ENCODE measurements at regions not wholly inside any gene's neighbourhood (a gene's known extent, or its start where the extent isn't known, plus 50 kb on each side); places are given as distances from the start of the nearest gene placed in this dataset.

DNA sequence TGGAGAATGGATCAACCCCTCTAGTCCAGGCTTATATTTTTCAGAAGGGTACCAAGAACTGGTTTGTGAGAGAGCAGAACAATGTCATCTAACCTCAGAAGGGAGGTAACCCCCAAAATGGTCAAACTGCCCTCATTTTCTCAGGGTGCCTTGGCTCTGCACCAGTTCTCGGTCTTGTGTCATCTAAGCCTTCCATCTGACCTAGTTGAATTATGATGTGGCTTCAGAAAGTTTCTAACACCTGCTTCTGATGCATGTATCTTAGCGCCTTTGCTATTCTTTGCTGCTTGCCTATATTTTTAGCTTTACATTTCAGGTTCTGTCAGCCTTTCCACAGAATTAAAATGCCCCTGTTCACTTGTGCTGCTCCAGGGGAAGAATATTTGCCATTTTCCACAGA is 91.7 kb upstream of the E2F8 start:
- POLR2A ChIA-PET = no interaction called here
- Histone ChIP-seq H3K4me2 (ENCODE audit: control insufficient read depth, insufficient read depth) (peak overlapping the region; percentile 67), H3K4me3 (no peak overlapping the region), H3K9me3 (replicated peaks; ENCODE audit: control insufficient read depth, insufficient read depth, low read length) (no peaks in the 10 kb centered on the region), H3K79me2 (ENCODE audit: control insufficient read depth, insufficient read depth, low read length) (no peaks in the 10 kb centered on the region), H4K20me1 (ENCODE audit: control insufficient read depth, insufficient read depth) (no peaks in the 10 kb centered on the region), H3K27me3 (replicated peaks in 1 of 2; ENCODE audit: control insufficient read depth in 2 of 2, insufficient read depth in 2 of 2, low read length in 1 of 2) (no peaks in the 10 kb centered on the region), H2AFZ (ENCODE audit: control insufficient read depth, low read depth, low read length) (no peak overlapping the region), H3K27ac (ENCODE audit: control insufficient read depth, insufficient read depth) (no peak overlapping the region; the same call in 1 of the 2 replicates), H3K36me3 (ENCODE audit: control insufficient read depth in 2 of 2, insufficient read depth in 2 of 2, low read length in 1 of 2) (no peaks in the 10 kb centered on the region), H3K4me1 (ENCODE audit: control insufficient read depth, insufficient read depth, low read length) (peaks cover 28% of the 10 kb centered on the region), H3K9ac (ENCODE audit: control insufficient read depth, insufficient read depth, low read length) (no peak overlapping the region)
- RAD21 ChIA-PET (ENCODE audit: unreplicated experiment) = interaction anchor here (1.0 to 1.7 kb wide), 3 partner anchors 11 to 262 kb away, joined by 3 read pairs; no protein-coding TSS in a partner anchor
- DNase-seq (ENCODE audit: low read depth, low spot score) = peak; percentile 75
- no TSS peak for BruUV-seq (replicated peaks)
- peak; percentile 88 for ATAC-seq
- SMC1A ChIA-PET (ENCODE audit: uncharacterized antibody, unreplicated experiment) = no interaction called here
- intact Hi-C loops (cut with micrococcal nuclease; ENCODE audit: unreplicated experiment) = loop anchor here (5.0 kb wide), 1 partner anchor 100 kb away; no protein-coding TSS in a partner anchor
- in situ Hi-C loops (cut with MboI) = no loop called here
- CTCF ChIA-PET = no interaction called here
- WGBS (ENCODE audit: insufficient coverage, insufficient replicate concordance, low lambda C conversion rate, missing lambda C conversion rate) = 4% methylated on average over 2 of the region's 2 CpGs
- FAIRE-seq = peak; percentile 89
- TF ChIP-seq TCF12 (IDR thresholded peaks at IDR 0.05; ENCODE audit: low read depth, low read length) (peak; percentile 76), LARP7 (IDR thresholded peaks at IDR 0.05) (no peak), BCL11A (IDR thresholded peaks at IDR 0.05; ENCODE audit: low read depth, low read length) (peak; percentile 55; the same call in 1 of the 2 replicates), EED (IDR thresholded peaks at IDR 0.05; ENCODE audit: low read depth) (peak; percentile 73), CEBPB (IDR thresholded peaks at IDR 0.05; ENCODE audit: borderline replicate concordance in 1 of 2, low read depth in 2 of 2, low read length in 2 of 2) (no peak), SMARCA5 (IDR thresholded peaks at IDR 0.05) (no peak), CREB1 (IDR thresholded peaks at IDR 0.05; ENCODE audit: low read depth) (peak; percentile 59; the same call in 1 of the 2 replicates), RUNX3 (IDR thresholded peaks at IDR 0.05; ENCODE audit: low read length) (peak; percentile 85), NRF1 (conservative IDR thresholded peaks at IDR 0.05; ENCODE audit: low read depth, low read length) (no peak), JUNB (IDR thresholded peaks at IDR 0.05) (peak; percentile 60; the same call in 1 of the 2 replicates), PML (IDR thresholded peaks at IDR 0.05; ENCODE audit: low read length) (peak; percentile 44; the same call in 1 of the 2 replicates), EP300 (IDR thresholded peaks at IDR 0.05; ENCODE audit: borderline replicate concordance in 1 of 2, control insufficient read depth in 1 of 2, low read depth in 2 of 2, low read length in 2 of 2) (peak in 1 of 2 experiments; percentile 19; a peak in 1 of 4 replicates), HDGF (IDR thresholded peaks at IDR 0.05) (no peak)
- TF ChIP-seq, protein P1, sequence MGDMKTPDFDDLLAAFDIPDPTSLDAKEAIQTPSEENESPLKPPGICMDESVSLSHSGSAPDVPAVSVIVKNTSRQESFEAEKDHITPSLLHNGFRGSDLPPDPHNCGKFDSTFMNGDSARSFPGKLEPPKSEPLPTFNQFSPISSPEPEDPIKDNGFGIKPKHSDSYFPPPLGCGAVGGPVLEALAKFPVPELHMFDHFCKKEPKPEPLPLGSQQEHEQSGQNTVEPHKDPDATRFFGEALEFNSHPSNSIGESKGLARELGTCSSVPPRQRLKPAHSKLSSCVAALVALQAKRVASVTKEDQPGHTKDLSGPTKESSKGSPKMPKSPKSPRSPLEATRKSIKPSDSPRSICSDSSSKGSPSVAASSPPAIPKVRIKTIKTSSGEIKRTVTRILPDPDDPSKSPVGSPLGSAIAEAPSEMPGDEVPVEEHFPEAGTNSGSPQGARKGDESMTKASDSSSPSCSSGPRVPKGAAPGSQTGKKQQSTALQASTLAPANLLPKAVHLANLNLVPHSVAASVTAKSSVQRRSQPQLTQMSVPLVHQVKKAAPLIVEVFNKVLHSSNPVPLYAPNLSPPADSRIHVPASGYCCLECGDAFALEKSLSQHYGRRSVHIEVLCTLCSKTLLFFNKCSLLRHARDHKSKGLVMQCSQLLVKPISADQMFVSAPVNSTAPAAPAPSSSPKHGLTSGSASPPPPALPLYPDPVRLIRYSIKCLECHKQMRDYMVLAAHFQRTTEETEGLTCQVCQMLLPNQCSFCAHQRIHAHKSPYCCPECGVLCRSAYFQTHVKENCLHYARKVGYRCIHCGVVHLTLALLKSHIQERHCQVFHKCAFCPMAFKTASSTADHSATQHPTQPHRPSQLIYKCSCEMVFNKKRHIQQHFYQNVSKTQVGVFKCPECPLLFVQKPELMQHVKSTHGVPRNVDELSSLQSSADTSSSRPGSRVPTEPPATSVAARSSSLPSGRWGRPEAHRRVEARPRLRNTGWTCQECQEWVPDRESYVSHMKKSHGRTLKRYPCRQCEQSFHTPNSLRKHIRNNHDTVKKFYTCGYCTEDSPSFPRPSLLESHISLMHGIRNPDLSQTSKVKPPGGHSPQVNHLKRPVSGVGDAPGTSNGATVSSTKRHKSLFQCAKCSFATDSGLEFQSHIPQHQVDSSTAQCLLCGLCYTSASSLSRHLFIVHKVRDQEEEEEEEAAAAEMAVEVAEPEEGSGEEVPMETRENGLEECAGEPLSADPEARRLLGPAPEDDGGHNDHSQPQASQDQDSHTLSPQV (IDR thresholded peaks at IDR 0.05) = no peak
- TF ChIP-seq, protein P2, sequence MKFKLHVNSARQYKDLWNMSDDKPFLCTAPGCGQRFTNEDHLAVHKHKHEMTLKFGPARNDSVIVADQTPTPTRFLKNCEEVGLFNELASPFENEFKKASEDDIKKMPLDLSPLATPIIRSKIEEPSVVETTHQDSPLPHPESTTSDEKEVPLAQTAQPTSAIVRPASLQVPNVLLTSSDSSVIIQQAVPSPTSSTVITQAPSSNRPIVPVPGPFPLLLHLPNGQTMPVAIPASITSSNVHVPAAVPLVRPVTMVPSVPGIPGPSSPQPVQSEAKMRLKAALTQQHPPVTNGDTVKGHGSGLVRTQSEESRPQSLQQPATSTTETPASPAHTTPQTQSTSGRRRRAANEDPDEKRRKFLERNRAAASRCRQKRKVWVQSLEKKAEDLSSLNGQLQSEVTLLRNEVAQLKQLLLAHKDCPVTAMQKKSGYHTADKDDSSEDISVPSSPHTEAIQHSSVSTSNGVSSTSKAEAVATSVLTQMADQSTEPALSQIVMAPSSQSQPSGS (IDR thresholded peaks at IDR 0.05; ENCODE audit: low read length) = peak; percentile 80
- TF ChIP-seq, protein P3, sequence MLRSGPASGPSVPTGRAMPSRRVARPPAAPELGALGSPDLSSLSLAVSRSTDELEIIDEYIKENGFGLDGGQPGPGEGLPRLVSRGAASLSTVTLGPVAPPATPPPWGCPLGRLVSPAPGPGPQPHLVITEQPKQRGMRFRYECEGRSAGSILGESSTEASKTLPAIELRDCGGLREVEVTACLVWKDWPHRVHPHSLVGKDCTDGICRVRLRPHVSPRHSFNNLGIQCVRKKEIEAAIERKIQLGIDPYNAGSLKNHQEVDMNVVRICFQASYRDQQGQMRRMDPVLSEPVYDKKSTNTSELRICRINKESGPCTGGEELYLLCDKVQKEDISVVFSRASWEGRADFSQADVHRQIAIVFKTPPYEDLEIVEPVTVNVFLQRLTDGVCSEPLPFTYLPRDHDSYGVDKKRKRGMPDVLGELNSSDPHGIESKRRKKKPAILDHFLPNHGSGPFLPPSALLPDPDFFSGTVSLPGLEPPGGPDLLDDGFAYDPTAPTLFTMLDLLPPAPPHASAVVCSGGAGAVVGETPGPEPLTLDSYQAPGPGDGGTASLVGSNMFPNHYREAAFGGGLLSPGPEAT (IDR thresholded peaks at IDR 0.05; ENCODE audit: low read depth) = peak; percentile 32; the same call in 1 of the 2 replicates
- TF ChIP-seq, protein P4, sequence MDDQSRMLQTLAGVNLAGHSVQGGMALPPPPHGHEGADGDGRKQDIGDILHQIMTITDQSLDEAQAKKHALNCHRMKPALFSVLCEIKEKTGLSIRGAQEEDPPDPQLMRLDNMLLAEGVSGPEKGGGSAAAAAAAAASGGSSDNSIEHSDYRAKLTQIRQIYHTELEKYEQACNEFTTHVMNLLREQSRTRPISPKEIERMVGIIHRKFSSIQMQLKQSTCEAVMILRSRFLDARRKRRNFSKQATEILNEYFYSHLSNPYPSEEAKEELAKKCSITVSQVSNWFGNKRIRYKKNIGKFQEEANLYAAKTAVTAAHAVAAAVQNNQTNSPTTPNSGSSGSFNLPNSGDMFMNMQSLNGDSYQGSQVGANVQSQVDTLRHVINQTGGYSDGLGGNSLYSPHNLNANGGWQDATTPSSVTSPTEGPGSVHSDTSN (IDR thresholded peaks at IDR 0.05; ENCODE audit: insufficient replicate concordance, low read depth, low read length) = peak; percentile 21

Data from GM12878 (cell line).